K562 (cell line): ENCODE measurements at regions not wholly inside any gene's neighbourhood (a gene's known extent, or its start where the extent isn't known, plus 50 kb on each side); places are given as distances from the start of the nearest gene placed in this dataset.

Experiments
- ATAC-seq: fragments of 200-7000 bp; cut with Tn5 transposase; 3 replicates; pipeline ENCODE4 v1.9.1; 2020; ENCODE audit warnings: moderate library complexity
- BruUV-seq: library from RNA; stranded (reverse); fragments of 400-500 nt; replicated peaks from 2 replicates; lab custom pipeline; 2021; lab: Mats Ljungman, UMichigan
- CTCF ChIA-PET: fragments of 300-600 bp; formaldehyde crosslinking; extraction: SDS; loops from one replicate; lab custom pipeline; 2021; ENCODE audit warnings: low intra/inter-chr PET ratio; lab: Yijun Ruan, JAX
- POLR2A ChIA-PET: fragments of 300-600, 350-650 bp; sonication (Branson Sonifier 250); formaldehyde crosslinking; extraction: SDS; loops from one replicate; lab custom pipeline; 2021; ENCODE audit warnings: antibody characterized with exemption, inconsistent platforms; lab: Yijun Ruan, JAX
- DNase-seq, 4 experiments: peaks; one replicate each; pipeline versions ENCODE4 v3.0.0 to v3.0.0-alpha.2; 2011 to 2018; ENCODE audit warnings: low spot score in 3 of 4, mixed read lengths in 3 of 4; ENCODE audit errors: extremely low read depth in 1 of 4
- FAIRE-seq: peaks from 2 replicates; lab custom pipeline; 2011; peaks lifted over from hg19 to GRCh38; lab: Jason Lieb, UNC
- H2AFZ ChIP-seq: 2 replicates; pipeline ENCODE4 v1.6.0; 2011; ENCODE audit warnings: low read depth, low read length, control low read depth, inconsistent platforms
- H3K27ac ChIP-seq: fragments of 200-600 bp; 3 replicates; pipeline ENCODE4 v1.8.0; 2011; ENCODE audit warnings: low read depth, mild to moderate bottlenecking, control low read depth, inconsistent platforms, low read length, moderate library complexity, mixed read lengths; ENCODE audit errors: extremely low read depth
- H3K27me3 ChIP-seq, 2 experiments: fragments of 300-600 bp in 1 of 2; 2 replicates in 1 of 2; 3 replicates in 1 of 2; pipeline versions ENCODE4 v1.6.0 to v1.8.0; 2011; ENCODE audit warnings: inconsistent platforms in 2 of 2, low read length in 2 of 2, mild to moderate bottlenecking in 1 of 2, mixed read lengths in 1 of 2, moderate library complexity in 1 of 2; ENCODE audit not compliant: control insufficient read depth in 2 of 2, insufficient read depth in 2 of 2
- H3K36me3 ChIP-seq: fragments of 300-600 bp; 3 replicates; pipeline ENCODE4 v1.8.0; 2011; ENCODE audit warnings: mild to moderate bottlenecking, low read length, inconsistent platforms; ENCODE audit not compliant: control insufficient read depth, insufficient read depth
- H3K4me1 ChIP-seq, 2 experiments: fragments of 200-600 bp in 1 of 2; replicated peaks in 1 of 2; 2 replicates in 1 of 2; 3 replicates in 1 of 2; pipeline versions ENCODE4 v1.5.1 to v1.8.0; 2011; ENCODE audit warnings: inconsistent platforms in 2 of 2, low read length in 2 of 2, mild to moderate bottlenecking in 1 of 2, mixed read lengths in 1 of 2, moderate library complexity in 1 of 2; ENCODE audit not compliant: control insufficient read depth in 2 of 2, insufficient read depth in 2 of 2
- H3K4me2 ChIP-seq: 2 replicates; pipeline ENCODE4 v1.6.1; 2011; ENCODE audit warnings: low read length, control low read depth, inconsistent platforms, mixed read lengths; ENCODE audit not compliant: insufficient read depth
- H3K4me3 ChIP-seq: fragments of 200-600 bp; sonication (generic), shearing (Covaris generic); 2 replicates; pipeline ENCODE4 v1.5.1; 2016; ENCODE audit warnings: control low read depth, inconsistent platforms
- H3K79me2 ChIP-seq: fragments of 200-600 bp; 3 replicates; pipeline ENCODE4 v1.8.0; 2011; ENCODE audit warnings: low read length, inconsistent platforms; ENCODE audit not compliant: control insufficient read depth, insufficient read depth
- H3K9ac ChIP-seq, 2 experiments: 2 replicates each; pipeline versions ENCODE4 v1.6.0 to v1.6.1; 2011; ENCODE audit warnings: low read depth in 2 of 2, low read length in 2 of 2, control low read depth in 1 of 2, inconsistent platforms in 1 of 2, mild to moderate bottlenecking in 1 of 2, mixed read lengths in 1 of 2; ENCODE audit not compliant: insufficient read depth in 1 of 2
- H3K9me1 ChIP-seq: one replicate; pipeline ENCODE4 v1.6.0; 2011; ENCODE audit warnings: inconsistent platforms, mild to moderate bottlenecking, low read length, moderate library complexity; ENCODE audit not compliant: control insufficient read depth, insufficient read depth
- H3K9me3 ChIP-seq: replicated peaks from 2 replicates; pipeline ENCODE4 v1.5.1; 2011; ENCODE audit warnings: low read depth, low read length, inconsistent platforms; ENCODE audit not compliant: control insufficient read depth, insufficient read depth
- H4K20me1 ChIP-seq: replicated peaks from 2 replicates; pipeline ENCODE4 v1.6.1; 2011; ENCODE audit warnings: low read length, inconsistent platforms, mixed read lengths; ENCODE audit not compliant: control insufficient read depth, insufficient read depth
- HMG20A ChIP-seq: fragments of 450-650 bp; formaldehyde crosslinking; conservative IDR thresholded peaks from 2 replicates; pipeline ENCODE4 v1.4.0; 2020; ENCODE audit warnings: mild to moderate bottlenecking, mixed read lengths
- KLF16 ChIP-seq: IDR thresholded peaks from 2 replicates; pipeline ENCODE4 v1.6.1; 2016; ENCODE audit warnings: antibody characterized with exemption
- NKRF ChIP-seq: fragments of 450-650 bp; IDR thresholded peaks from 2 replicates; pipeline ENCODE4 v1.6.1; 2016; ENCODE audit warnings: borderline replicate concordance
- ZKSCAN3 ChIP-seq: fragments of 250-450 bp; sonication (Bioruptor Pico); IDR thresholded peaks from 2 replicates; pipeline ENCODE4 v1.4.0; 2020
- ZSCAN29 ChIP-seq: fragments of 450-650 bp; IDR thresholded peaks from 2 replicates; pipeline ENCODE4 v1.6.1; 2017
- WGBS: fragments of 100-300 bp; shearing (Covaris generic); methylation state at CpG from one replicate; pipeline ENCODE4 v1.1.6; 2016; ENCODE audit warnings: low coverage, mixed read lengths; ENCODE audit not compliant: insufficient coverage; ENCODE audit errors: missing lambda C conversion rate; 5-methylcytosine and 5-hydroxymethylcytosine counted together
- in situ Hi-C: fragments of 300-500 bp; cut with MboI; formaldehyde crosslinking; loops from 4 replicates; pipeline ENCODE4 v1.15.0; 2018; ENCODE audit warnings: inconsistent platforms, mixed read lengths
- intact Hi-C: fragments of 100-400 bp; cut with micrococcal nuclease; formaldehyde crosslinking; loops from 2 replicates; pipeline ENCODE4 v1.14.2; 2022
- TF ChIP-seq, protein P1 (sequence below): fragments of 450-650 bp; IDR thresholded peaks from 2 replicates; pipeline ENCODE4 v1.6.1; 2016; ENCODE audit warnings: mild to moderate bottlenecking

GRCh38 chr16:77643176-77643575 lies 79.1 kb upstream of the NUDT7 start:
- ATAC-seq = no peak
- Histone ChIP-seq H3K27me3 (no peaks in the 10 kb centered on the region; a peak in 1 of 5 replicates), H3K4me1 (no peaks in the 10 kb centered on the region), H3K36me3 (no peaks in the 10 kb centered on the region), H3K9ac (no peak overlapping the region), H2AFZ (no peak overlapping the region), H3K27ac (no peak overlapping the region), H3K4me3 (no peak overlapping the region), H3K9me3 (no peaks in the 10 kb centered on the region), H3K9me1 (no peaks in the 10 kb centered on the region), H3K4me2 (no peak overlapping the region), H3K79me2 (no peaks in the 10 kb centered on the region), H4K20me1 (no peaks in the 10 kb centered on the region)
- in situ Hi-C loops = no loop called here
- no peak for DNase-seq
- no peak for FAIRE-seq
- no TSS peak for BruUV-seq
- intact Hi-C loops = no loop called here
- TF ChIP-seq, protein P1, sequence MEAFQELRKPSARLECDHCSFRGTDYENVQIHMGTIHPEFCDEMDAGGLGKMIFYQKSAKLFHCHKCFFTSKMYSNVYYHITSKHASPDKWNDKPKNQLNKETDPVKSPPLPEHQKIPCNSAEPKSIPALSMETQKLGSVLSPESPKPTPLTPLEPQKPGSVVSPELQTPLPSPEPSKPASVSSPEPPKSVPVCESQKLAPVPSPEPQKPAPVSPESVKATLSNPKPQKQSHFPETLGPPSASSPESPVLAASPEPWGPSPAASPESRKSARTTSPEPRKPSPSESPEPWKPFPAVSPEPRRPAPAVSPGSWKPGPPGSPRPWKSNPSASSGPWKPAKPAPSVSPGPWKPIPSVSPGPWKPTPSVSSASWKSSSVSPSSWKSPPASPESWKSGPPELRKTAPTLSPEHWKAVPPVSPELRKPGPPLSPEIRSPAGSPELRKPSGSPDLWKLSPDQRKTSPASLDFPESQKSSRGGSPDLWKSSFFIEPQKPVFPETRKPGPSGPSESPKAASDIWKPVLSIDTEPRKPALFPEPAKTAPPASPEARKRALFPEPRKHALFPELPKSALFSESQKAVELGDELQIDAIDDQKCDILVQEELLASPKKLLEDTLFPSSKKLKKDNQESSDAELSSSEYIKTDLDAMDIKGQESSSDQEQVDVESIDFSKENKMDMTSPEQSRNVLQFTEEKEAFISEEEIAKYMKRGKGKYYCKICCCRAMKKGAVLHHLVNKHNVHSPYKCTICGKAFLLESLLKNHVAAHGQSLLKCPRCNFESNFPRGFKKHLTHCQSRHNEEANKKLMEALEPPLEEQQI = no peak
- TF ChIP-seq NKRF (no peak), HMG20A (no peak), ZSCAN29 (no peak), ZKSCAN3 (CRISPR knock-in tag) (no peak), KLF16 (no peak)
- WGBS = 4% methylated on average over 3 of the region's 5 CpGs
- ChIA-PET CTCF (no interaction called here), POLR2A (no interaction called here)
